ENCODE measurements at regions not wholly inside any gene's neighbourhood (a gene's known extent, or its start where the extent isn't known, plus 50 kb on each side); places are given as distances from the start of the nearest gene placed in this dataset.

DNA sequence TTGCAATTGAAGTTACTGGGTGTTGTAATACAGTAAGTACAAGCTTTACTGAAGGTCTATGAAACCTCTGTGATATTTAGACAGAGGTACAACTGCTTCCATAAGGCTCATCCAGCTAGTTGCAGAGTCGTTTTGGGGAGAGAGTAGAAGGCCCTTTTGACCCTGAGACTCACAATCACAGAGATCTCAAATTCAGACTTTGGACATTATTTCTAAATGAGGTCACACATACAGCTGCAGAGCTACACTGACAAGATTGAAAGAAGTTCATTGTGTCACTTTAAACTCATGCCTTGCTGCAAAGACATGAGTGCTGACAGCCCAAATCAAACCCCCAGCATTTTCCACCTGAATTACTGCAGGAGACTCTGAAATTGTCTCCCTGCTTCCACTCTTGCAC lies 205.9 kb upstream of the TMEM161B start:
- no peaks in the 10 kb centered on the region for H3K36me3 ChIP-seq (ENCODE audit: insufficient read depth, low read length)
- H3K9me3 ChIP-seq (ENCODE audit: control insufficient read depth, insufficient read depth, low read length), result no peaks in the 10 kb centered on the region
- H3K4me1 ChIP-seq (ENCODE audit: insufficient read depth, low read length), result no peaks in the 10 kb centered on the region
- H3K9ac ChIP-seq (ENCODE audit: low read depth, low read length), result no peak overlapping the region

DNA sequence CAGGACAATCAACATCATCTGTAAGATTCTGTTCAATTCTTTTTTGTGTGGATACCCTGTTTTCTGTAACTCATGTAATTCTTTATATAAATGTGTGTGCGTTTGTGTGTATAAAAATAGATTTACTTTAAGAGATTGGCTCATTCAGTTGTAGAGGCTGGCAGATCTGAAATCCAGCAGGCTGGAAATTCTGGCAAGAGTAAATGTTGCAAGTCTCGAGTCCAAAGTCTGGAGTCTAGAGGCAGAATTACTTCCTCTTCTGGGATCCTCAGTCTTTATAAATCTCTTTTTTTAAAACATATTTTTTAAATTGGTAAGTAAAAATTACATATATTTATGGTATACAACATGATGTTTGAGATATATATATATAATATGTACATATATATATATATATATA lies 202.1 kb upstream of the TMEM161B start:
- H3K4me1 ChIP-seq (ENCODE audit: insufficient read depth, low read length), result no peaks in the 10 kb centered on the region
- no peaks in the 10 kb centered on the region for H3K36me3 ChIP-seq (ENCODE audit: insufficient read depth, low read length)
- no peaks in the 10 kb centered on the region for H3K9me3 ChIP-seq (ENCODE audit: control insufficient read depth, insufficient read depth, low read length)
- no peak overlapping the region for H3K9ac ChIP-seq (ENCODE audit: low read depth, low read length)

DNA sequence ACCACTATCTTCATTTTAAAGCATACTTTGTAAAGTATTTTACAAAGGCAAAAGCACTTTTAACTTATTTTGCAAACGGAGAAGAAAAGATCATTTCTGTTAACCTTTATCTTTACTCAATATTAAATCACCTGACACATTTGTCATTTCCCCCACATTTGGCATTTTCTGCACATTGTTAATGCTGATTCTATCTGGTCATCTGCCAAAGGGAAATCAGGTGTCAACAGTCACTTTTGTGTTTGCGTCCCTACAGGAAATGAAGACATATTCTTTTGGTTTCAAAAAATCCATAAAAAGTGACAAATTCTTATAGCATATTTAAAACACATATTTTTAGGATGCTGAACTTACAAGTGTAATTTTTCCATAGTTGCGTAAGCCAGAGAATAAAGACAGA lies 191.3 kb upstream of the TMEM161B start:
- no peaks in the 10 kb centered on the region for H3K9me3 ChIP-seq (ENCODE audit: control insufficient read depth, insufficient read depth, low read length)
- H3K9ac ChIP-seq (ENCODE audit: low read depth, low read length), result no peak overlapping the region
- H3K36me3 ChIP-seq (ENCODE audit: insufficient read depth, low read length), result no peaks in the 10 kb centered on the region
- H3K4me1 ChIP-seq (ENCODE audit: insufficient read depth, low read length), result no peaks in the 10 kb centered on the region

DNA sequence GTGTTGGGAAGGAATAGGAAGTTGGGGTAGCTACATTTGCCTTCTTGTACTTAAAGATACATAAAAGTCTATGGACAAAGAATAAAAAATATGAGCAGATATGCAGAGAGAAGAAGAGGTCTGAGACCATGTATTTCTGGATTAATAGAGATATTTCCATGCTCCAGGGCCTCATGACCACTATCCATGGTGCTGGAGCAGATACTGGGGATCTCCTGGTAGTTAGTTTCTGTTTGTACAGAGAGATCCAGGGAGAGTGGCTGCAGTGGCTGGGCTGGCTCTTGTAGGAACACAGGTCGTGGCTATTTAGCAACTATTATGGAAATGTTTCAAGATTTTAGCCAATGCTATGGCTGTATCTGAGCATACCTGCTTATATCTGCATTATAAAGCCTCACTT lies 184.2 kb upstream of the TMEM161B start:
- H3K4me1 ChIP-seq (ENCODE audit: insufficient read depth, low read length), result no peaks in the 10 kb centered on the region
- no peak overlapping the region for H3K9ac ChIP-seq (ENCODE audit: low read depth, low read length)
- no peaks in the 10 kb centered on the region for H3K9me3 ChIP-seq (ENCODE audit: control insufficient read depth, insufficient read depth, low read length)
- no peaks in the 10 kb centered on the region for H3K36me3 ChIP-seq (ENCODE audit: insufficient read depth, low read length)

DNA sequence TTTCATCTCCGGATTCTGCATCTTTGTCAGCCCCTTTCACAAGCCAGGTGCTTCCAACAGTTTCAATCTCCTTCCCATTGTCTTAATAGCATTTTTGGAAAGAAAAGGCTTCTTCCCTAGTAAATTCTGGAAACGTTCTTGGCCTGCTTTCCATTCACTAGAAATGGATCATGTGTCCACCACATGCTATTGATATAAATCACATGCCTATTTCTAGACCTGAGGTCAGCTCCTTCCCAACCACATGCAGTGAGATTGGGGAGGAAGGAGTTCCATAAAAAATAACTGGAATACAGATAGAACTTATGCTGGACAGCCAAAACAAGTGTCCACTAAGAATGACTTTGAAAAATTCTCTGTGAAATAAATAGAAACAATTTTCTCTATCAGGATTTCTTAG lies 181.6 kb upstream of the TMEM161B start:
- H3K9me3 ChIP-seq (ENCODE audit: control insufficient read depth, insufficient read depth, low read length), result no peaks in the 10 kb centered on the region

DNA sequence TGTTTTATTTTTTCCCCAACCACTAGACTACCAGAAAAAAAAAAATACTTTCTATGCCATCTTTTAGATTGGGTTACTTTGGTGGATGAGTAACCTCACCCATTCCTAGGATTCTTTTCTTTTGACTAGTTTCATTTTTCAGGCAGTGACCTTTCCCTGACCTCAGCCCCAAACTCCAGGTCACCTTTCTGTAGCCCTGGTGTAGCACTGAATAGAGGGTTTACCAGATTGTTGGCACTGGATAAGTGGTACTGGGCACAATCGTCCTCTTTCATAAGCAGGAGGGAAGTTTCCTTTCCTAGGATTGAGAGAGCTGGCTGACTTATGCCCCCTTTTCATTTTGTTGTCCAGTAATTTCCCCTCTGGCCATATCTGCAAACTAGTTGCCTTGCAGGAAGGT lies 169.4 kb upstream of the TMEM161B start:
- Histone ChIP-seq H3K36me3 (ENCODE audit: insufficient read depth, low read length) (no peaks in the 10 kb centered on the region), H3K9me3 (ENCODE audit: control insufficient read depth, insufficient read depth, low read length) (no peaks in the 10 kb centered on the region), H3K9ac (ENCODE audit: low read depth, low read length) (no peak overlapping the region), H3K4me1 (ENCODE audit: insufficient read depth, low read length) (peaks cover 6% of the 10 kb centered on the region; the same call in 1 of the 2 replicates)

More for the DNA sequence above, 181.6 kb upstream of the TMEM161B start:
- no peak overlapping the region for H3K9ac ChIP-seq (ENCODE audit: low read depth, low read length)
- H3K36me3 ChIP-seq (ENCODE audit: insufficient read depth, low read length), result no peaks in the 10 kb centered on the region
- no peaks in the 10 kb centered on the region for H3K4me1 ChIP-seq (ENCODE audit: insufficient read depth, low read length)

DNA sequence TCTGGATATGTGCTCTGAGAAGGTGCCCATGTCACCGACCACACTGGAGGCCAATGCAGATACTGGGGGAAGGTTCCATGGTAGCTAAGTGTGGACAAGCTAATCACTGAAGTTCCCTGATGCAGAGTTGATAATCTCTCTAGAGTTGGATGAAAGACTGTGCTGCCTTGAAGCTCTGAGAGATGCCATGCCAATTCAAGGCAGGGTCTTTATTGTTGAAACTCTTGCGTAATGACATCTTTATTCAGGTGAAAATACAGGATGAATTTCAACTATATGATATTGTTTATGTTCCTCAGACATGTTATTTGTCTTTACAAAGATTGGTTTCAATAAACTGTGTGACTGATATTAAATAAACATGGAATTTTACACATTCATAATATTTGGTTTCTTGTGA lies 167.6 kb upstream of the TMEM161B start:
- Histone ChIP-seq H3K9me3 (ENCODE audit: control insufficient read depth, insufficient read depth, low read length) (no peaks in the 10 kb centered on the region), H3K4me1 (ENCODE audit: insufficient read depth, low read length) (peaks cover 6% of the 10 kb centered on the region; the same call in 1 of the 2 replicates)

DNA sequence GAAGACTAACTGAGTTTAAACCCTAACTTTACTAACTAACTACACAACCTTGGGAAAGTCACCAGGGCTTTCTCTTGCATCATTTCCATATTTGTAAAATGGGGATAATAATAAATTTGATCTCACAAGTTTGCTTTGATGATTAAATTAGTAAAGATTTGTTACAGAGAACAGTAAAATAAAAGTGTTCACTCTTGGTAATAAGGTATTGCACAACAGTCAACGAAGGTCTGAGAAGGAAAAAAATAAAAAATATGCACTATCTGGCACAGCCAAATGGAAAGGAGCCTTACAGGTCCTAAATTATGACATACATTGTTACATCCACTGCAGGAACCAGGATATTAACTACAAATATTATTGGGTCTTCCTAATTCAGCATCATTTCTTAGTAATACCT lies 160.0 kb upstream of the TMEM161B start:
- H3K36me3 ChIP-seq (ENCODE audit: insufficient read depth, low read length), result no peaks in the 10 kb centered on the region
- H3K4me1 ChIP-seq (ENCODE audit: insufficient read depth, low read length), result no peaks in the 10 kb centered on the region
- H3K9ac ChIP-seq (ENCODE audit: low read depth, low read length), result no peak overlapping the region
- no peaks in the 10 kb centered on the region for H3K9me3 ChIP-seq (ENCODE audit: control insufficient read depth, insufficient read depth, low read length)

More for the DNA sequence above, 167.6 kb upstream of the TMEM161B start:
- H3K9ac ChIP-seq (ENCODE audit: low read depth, low read length), result no peak overlapping the region
- H3K36me3 ChIP-seq (ENCODE audit: insufficient read depth, low read length), result no peaks in the 10 kb centered on the region

DNA sequence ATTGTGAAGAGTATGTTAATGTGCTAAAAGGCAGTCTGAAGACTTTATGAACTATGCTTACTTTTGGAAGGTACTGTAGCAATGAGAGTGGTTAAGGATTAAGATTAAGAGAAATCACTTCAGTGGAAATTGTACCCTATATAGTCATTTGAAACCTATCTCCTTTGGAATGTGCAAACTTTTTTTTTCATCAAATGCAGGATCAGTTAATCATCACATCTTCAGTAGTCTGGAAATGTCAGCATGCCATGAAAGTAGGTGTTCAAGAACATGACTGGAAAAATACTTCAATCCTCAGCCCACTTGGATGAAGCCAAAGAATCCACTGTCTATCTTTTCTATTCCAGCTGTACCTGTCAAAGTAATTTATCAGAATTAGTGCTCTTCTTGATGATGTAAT lies 157.8 kb upstream of the TMEM161B start:
- no peaks in the 10 kb centered on the region for H3K36me3 ChIP-seq (ENCODE audit: insufficient read depth, low read length)
- H3K4me1 ChIP-seq (ENCODE audit: insufficient read depth, low read length), result no peaks in the 10 kb centered on the region
- H3K9ac ChIP-seq (ENCODE audit: low read depth, low read length), result no peak overlapping the region
- H3K9me3 ChIP-seq (ENCODE audit: control insufficient read depth, insufficient read depth, low read length), result no peaks in the 10 kb centered on the region

DNA sequence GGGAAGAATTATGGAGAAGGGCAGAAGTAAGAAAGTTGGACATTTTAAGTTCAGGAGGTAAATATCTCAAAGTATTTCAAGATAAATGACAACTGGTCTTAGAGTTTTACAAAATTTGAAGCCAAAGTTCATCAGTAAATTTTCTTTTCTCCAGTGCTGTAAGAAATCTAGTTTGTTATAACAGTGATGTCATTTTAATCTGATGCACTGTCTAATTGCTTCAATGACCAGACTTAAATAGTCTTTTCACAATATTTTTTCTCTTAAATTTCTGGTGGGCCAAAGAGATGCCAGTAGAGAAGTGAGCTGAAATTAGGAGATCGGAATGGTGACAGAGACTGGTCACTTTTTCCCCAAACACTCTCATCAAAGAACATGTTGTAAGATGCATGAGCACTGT lies 156.5 kb upstream of the TMEM161B start:
- H3K36me3 ChIP-seq (ENCODE audit: insufficient read depth, low read length), result no peaks in the 10 kb centered on the region
- no peak overlapping the region for H3K9ac ChIP-seq (ENCODE audit: low read depth, low read length)
- H3K9me3 ChIP-seq (ENCODE audit: control insufficient read depth, insufficient read depth, low read length), result no peaks in the 10 kb centered on the region
- H3K4me1 ChIP-seq (ENCODE audit: insufficient read depth, low read length), result no peaks in the 10 kb centered on the region

DNA sequence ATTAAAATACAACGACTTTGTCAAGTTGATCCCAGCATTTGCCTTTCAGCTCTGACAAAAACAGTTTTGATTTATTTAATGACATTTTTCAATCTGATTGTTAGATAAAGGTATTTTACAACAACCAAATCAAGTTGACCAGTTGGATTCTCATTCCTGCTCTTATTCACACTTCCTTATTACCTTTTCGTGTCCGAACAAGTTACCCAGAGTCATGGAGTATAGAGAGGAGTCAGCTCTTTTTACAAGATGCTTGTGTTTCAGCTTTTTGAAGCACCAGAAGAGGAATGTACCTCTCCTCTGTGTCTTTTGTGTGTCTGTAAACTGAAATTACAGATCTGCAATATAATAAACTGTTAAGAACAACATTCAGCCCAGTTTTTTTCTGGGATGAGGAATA lies 151.3 kb upstream of the TMEM161B start:
- Histone ChIP-seq H3K36me3 (ENCODE audit: insufficient read depth, low read length) (no peaks in the 10 kb centered on the region), H3K9ac (ENCODE audit: low read depth, low read length) (no peak overlapping the region), H3K4me1 (ENCODE audit: insufficient read depth, low read length) (no peaks in the 10 kb centered on the region), H3K9me3 (ENCODE audit: control insufficient read depth, insufficient read depth, low read length) (no peaks in the 10 kb centered on the region)

DNA sequence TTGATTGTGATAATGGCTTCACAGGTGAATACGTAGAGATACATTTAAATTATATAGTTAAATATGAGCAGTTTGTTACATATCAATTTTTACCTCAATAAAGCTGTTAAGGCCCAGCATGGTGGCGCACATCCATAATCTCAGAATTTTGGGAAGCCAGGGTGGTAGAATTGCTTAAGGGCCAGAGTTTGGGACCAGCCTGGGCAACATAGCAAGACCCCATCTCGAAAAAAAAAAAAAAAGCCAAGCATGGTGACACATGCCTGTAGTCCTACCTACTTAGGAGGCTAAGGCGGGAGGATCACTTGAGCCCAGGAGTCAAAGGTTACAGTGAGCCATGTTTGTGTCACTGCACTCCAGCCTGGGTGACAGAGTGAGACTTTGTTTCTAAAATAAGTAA lies 138.7 kb upstream of the TMEM161B start:
- no peak overlapping the region for H3K9ac ChIP-seq (ENCODE audit: low read depth, low read length)
- H3K4me1 ChIP-seq (ENCODE audit: insufficient read depth, low read length), result no peaks in the 10 kb centered on the region
- H3K36me3 ChIP-seq (ENCODE audit: insufficient read depth, low read length), result no peaks in the 10 kb centered on the region
- H3K9me3 ChIP-seq (ENCODE audit: control insufficient read depth, insufficient read depth, low read length), result no peaks in the 10 kb centered on the region

DNA sequence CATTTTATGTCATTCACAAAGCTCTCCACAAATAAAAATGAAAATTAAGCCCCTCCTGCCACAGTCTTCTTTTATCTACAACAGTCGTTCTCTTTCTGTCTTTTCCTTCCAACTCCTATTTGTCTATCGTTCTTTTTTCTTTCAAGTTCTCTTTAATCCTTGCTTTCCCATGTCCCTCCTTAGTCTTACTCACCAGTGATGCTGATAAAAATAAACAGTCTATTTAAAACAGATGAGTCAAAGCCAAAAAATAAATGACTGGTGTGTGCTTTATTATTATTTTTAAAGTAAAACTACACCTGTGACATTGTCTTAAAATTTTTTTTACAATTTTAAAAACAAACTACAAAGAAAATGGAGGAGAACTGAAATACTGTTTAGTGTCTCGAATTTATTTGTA lies 137.1 kb upstream of the TMEM161B start:
- Histone ChIP-seq H3K9me3 (ENCODE audit: control insufficient read depth, insufficient read depth, low read length) (no peaks in the 10 kb centered on the region), H3K36me3 (ENCODE audit: insufficient read depth, low read length) (no peaks in the 10 kb centered on the region), H3K4me1 (ENCODE audit: insufficient read depth, low read length) (no peaks in the 10 kb centered on the region), H3K9ac (ENCODE audit: low read depth, low read length) (no peak overlapping the region)

DNA sequence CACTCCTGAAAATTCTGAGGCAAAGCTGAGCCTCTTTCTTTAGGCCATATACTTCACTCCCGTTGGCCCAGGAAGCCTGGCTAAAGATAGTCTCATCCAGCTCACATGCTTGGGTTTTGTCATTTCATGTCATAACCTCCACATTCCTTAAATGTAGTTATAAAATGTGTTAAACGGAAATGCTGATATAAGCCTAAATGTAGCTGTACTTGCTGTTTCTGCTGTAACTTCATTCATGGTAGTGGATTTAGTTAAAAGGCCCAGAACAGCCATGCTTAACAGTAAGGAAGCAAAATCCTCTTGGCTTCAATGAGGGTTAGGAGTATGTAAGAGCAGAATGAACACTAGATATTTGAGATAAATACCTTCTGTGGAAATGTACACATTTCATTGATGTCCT lies 135.8 kb upstream of the TMEM161B start:
- H3K4me1 ChIP-seq (ENCODE audit: insufficient read depth, low read length), result no peaks in the 10 kb centered on the region

DNA sequence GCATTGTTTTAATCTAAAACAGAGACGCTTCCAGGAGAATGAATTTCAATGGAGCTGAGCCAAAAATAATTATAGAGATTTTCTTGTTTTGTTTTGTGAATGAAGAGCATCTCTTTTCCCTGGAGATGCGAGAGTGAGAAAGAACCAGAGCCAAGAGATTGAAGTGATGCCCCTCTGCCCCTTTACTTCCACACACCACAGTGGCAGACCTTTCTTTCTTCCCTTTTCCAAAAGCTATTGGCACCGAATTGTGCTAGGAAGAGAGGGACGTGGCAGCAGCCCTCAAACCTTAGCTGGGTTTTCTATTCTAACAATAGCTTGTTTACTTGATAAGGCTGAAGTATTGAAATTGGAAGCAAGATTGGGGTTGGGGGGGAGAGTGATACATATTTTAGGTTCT lies 133.0 kb upstream of the TMEM161B start:
- H3K9ac ChIP-seq (ENCODE audit: low read depth, low read length), result no peak overlapping the region
- H3K36me3 ChIP-seq (ENCODE audit: insufficient read depth, low read length), result no peaks in the 10 kb centered on the region
- peaks cover 15% of the 10 kb centered on the region for H3K4me1 ChIP-seq (ENCODE audit: insufficient read depth, low read length)
- H3K9me3 ChIP-seq (ENCODE audit: control insufficient read depth, insufficient read depth, low read length), result no peaks in the 10 kb centered on the region

More for the DNA sequence above, 135.8 kb upstream of the TMEM161B start:
- Histone ChIP-seq H3K9me3 (ENCODE audit: control insufficient read depth, insufficient read depth, low read length) (no peaks in the 10 kb centered on the region), H3K9ac (ENCODE audit: low read depth, low read length) (no peak overlapping the region), H3K36me3 (ENCODE audit: insufficient read depth, low read length) (no peaks in the 10 kb centered on the region)

DNA sequence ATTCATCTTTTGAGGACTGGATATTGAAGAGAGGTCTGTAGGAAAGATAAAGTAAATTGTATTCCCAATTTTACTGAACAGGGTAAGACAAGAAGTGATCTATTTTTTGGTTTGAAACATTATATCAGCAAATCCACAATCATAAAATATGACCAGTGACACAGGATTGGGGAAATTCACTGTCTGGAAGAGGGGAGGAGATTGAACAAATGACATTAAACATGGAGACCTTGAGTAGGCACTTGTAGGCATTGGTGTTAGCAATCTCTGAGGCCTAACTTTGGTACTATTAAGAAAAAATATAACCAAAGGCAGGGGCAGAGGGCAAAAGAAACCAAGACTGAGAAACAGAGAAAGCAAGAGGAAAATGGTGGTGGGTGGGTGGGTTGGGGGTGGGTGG lies 132.6 kb upstream of the TMEM161B start:
- no peaks in the 10 kb centered on the region for H3K36me3 ChIP-seq (ENCODE audit: insufficient read depth, low read length)
- no peaks in the 10 kb centered on the region for H3K9me3 ChIP-seq (ENCODE audit: control insufficient read depth, insufficient read depth, low read length)
- peaks cover 19% of the 10 kb centered on the region for H3K4me1 ChIP-seq (ENCODE audit: insufficient read depth, low read length)
- H3K9ac ChIP-seq (ENCODE audit: low read depth, low read length), result no peak overlapping the region

Measured in ES-I3 (cell line).